Lower leg skin (tissue), 3 donors: ENCODE measurements at regions not wholly inside any gene's neighbourhood (a gene's known extent, or its start where the extent isn't known, plus 50 kb on each side); places are given as distances from the start of the nearest gene placed in this dataset.

ENCODE experiments used
- CTCF ChIP-seq, 3 donors: fragments of 450-650 bp; IDR thresholded peaks; one replicate each; pipeline ENCODE4 v1.5.1; 2016; ENCODE audit warnings: antibody characterized with exemption in 3 of 3, mild to moderate bottlenecking in 3 of 3, moderate library complexity in 2 of 3
- POLR2A ChIP-seq, 2 donors: fragments of 450-650 bp; IDR thresholded peaks; one replicate each; pipeline ENCODE4 v1.6.1; 2016 to 2017; ENCODE audit warnings: antibody characterized with exemption in 2 of 2, mild to moderate bottlenecking in 1 of 2, moderate library complexity in 1 of 2

- TF ChIP-seq CTCF (IDR thresholded peaks at IDR 0.05) (no peak), POLR2A (IDR thresholded peaks at IDR 0.05) (no peak)
Observed at GRCh38 chr2:228838819-228839218, 432.3 kb downstream of the PID1 start.
